ENCODE measurements at regions not wholly inside any gene's neighbourhood (a gene's known extent, or its start where the extent isn't known, plus 50 kb on each side); places are given as distances from the start of the nearest gene placed in this dataset.

GRCh38 chr5:104789366-104789765 lies 1226.8 kb upstream of the NUDT12 start (continued):
- no peak for TF ChIP-seq POU6F1 (CRISPR knock-in tag; IDR thresholded peaks at IDR 0.05; ENCODE audit: borderline replicate concordance, low read depth)
- no peak for TF ChIP-seq BACH2 (CRISPR knock-in tag; IDR thresholded peaks at IDR 0.05; ENCODE audit: borderline replicate concordance)
- TF ChIP-seq GLIS3 (CRISPR knock-in tag; IDR thresholded peaks at IDR 0.05), result no peak
- TF ChIP-seq TOX (CRISPR knock-in tag; IDR thresholded peaks at IDR 0.05; ENCODE audit: borderline replicate concordance), result no peak
- no peak for TF ChIP-seq PPARA (CRISPR knock-in tag; IDR thresholded peaks at IDR 0.05; ENCODE audit: borderline replicate concordance)

GRCh38 chr5:104785097-104785496 lies 1222.5 kb upstream of the NUDT12 start:
- TF ChIP-seq CSDC2 (CRISPR knock-in tag; IDR thresholded peaks at IDR 0.05) (no peak), GLIS3 (CRISPR knock-in tag; IDR thresholded peaks at IDR 0.05) (no peak), ISL1 (CRISPR knock-in tag; IDR thresholded peaks at IDR 0.05) (no peak), RARB (CRISPR knock-in tag; IDR thresholded peaks at IDR 0.05) (no peak), TCF4 (CRISPR knock-in tag; IDR thresholded peaks at IDR 0.05; ENCODE audit: borderline replicate concordance) (no peak), CREB5 (CRISPR knock-in tag; IDR thresholded peaks at IDR 0.05; ENCODE audit: low read depth) (no peak)
- no peak for ATAC-seq

- no peak for TF ChIP-seq ZNF70 (CRISPR knock-in tag; IDR thresholded peaks at IDR 0.05)
- ATAC-seq, result no peak
These were observed 1211.8 kb upstream of the NUDT12 start for GRCh38 chr5:104774372-104774771.

GRCh38 chr5:104764197-104764596 lies 1201.6 kb upstream of the NUDT12 start:
- no peak for ATAC-seq
- no peak for TF ChIP-seq TSHZ2 (CRISPR knock-in tag; IDR thresholded peaks at IDR 0.05)
- TF ChIP-seq OSR1 (CRISPR knock-in tag; IDR thresholded peaks at IDR 0.05), result no peak
- no peak for TF ChIP-seq ZFP3 (CRISPR knock-in tag; IDR thresholded peaks at IDR 0.05)
- TF ChIP-seq TOX (CRISPR knock-in tag; IDR thresholded peaks at IDR 0.05; ENCODE audit: borderline replicate concordance), result no peak
- TF ChIP-seq CREB5 (CRISPR knock-in tag; IDR thresholded peaks at IDR 0.05; ENCODE audit: low read depth), result no peak
- TF ChIP-seq ZNF70 (CRISPR knock-in tag; IDR thresholded peaks at IDR 0.05), result no peak
- no peak for TF ChIP-seq GLIS3 (CRISPR knock-in tag; IDR thresholded peaks at IDR 0.05)
- TF ChIP-seq PATZ1 (CRISPR knock-in tag; IDR thresholded peaks at IDR 0.05; ENCODE audit: borderline replicate concordance), result no peak
- no peak for TF ChIP-seq ZNF565 (CRISPR knock-in tag; conservative IDR thresholded peaks at IDR 0.05; ENCODE audit: low read depth)
- TF ChIP-seq RARB (CRISPR knock-in tag; IDR thresholded peaks at IDR 0.05), result no peak
- TF ChIP-seq ZNF8 (CRISPR knock-in tag; IDR thresholded peaks at IDR 0.05), result no peak
- TF ChIP-seq ESRRG (CRISPR knock-in tag; IDR thresholded peaks at IDR 0.05), result no peak
- no peak for TF ChIP-seq CSRNP3 (CRISPR knock-in tag; IDR thresholded peaks at IDR 0.05)
- TF ChIP-seq PPARA (CRISPR knock-in tag; IDR thresholded peaks at IDR 0.05; ENCODE audit: borderline replicate concordance), result no peak
